ENCODE measurements at regions not wholly inside any gene's neighbourhood (a gene's known extent, or its start where the extent isn't known, plus 50 kb on each side); places are given as distances from the start of the nearest gene placed in this dataset.

DNA sequence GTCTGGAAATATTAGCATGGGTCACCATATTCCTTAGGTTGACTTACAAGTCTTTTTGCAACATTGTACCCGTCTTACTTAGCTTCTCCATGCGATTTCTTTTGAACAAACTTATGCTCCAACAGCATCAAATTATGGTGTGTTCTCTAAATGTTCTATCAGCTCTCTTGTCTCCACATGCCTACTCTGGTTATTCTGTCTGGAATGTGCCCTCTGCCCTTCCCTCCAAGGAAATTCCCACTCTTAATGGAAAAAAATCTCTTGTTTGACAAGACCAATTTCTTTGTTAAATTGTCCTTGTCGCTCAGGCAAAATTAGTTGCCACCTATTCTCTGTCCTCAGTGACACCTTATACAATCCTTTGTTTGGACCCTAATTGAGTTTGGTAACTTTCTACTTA lies 522.8 kb upstream of the LUZP2 start:
- TF ChIP-seq, protein P1, sequence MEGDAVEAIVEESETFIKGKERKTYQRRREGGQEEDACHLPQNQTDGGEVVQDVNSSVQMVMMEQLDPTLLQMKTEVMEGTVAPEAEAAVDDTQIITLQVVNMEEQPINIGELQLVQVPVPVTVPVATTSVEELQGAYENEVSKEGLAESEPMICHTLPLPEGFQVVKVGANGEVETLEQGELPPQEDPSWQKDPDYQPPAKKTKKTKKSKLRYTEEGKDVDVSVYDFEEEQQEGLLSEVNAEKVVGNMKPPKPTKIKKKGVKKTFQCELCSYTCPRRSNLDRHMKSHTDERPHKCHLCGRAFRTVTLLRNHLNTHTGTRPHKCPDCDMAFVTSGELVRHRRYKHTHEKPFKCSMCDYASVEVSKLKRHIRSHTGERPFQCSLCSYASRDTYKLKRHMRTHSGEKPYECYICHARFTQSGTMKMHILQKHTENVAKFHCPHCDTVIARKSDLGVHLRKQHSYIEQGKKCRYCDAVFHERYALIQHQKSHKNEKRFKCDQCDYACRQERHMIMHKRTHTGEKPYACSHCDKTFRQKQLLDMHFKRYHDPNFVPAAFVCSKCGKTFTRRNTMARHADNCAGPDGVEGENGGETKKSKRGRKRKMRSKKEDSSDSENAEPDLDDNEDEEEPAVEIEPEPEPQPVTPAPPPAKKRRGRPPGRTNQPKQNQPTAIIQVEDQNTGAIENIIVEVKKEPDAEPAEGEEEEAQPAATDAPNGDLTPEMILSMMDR (IDR thresholded peaks at IDR 0.05): no peak
- TF ChIP-seq POLR2A (IDR thresholded peaks at IDR 0.05): no peak

All from stomach (tissue), 4 donors.